ENCODE measurements at regions not wholly inside any gene's neighbourhood (a gene's known extent, or its start where the extent isn't known, plus 50 kb on each side); places are given as distances from the start of the nearest gene placed in this dataset.

- no peak for DNase-seq (ENCODE audit: low read depth)
- no peak overlapping the region for H3K4me3 ChIP-seq (ENCODE audit: low read depth, low read length)
- in situ Hi-C loops (cut with HindIII; ENCODE audit: low sequenced_read_pairs) = no loop called here
- TF ChIP-seq CTCF (IDR thresholded peaks at IDR 0.05; ENCODE audit: low read depth, low read length, missing control alignments) = no peak
These were observed 51.8 kb upstream of the MED9 start for GRCh38 chr17:17425005-17425404.

- no peak overlapping the region for H3K4me3 ChIP-seq (ENCODE audit: low read depth, low read length)
- in situ Hi-C loops (cut with HindIII; ENCODE audit: low sequenced_read_pairs) = no loop called here
- no peak for DNase-seq (ENCODE audit: low read depth)
- TF ChIP-seq CTCF (IDR thresholded peaks at IDR 0.05; ENCODE audit: low read depth, low read length, missing control alignments) = no peak
These were observed 51.2 kb upstream of the MED9 start for GRCh38 chr17:17425591-17425990.

GRCh38 chr17:17426184-17426583, 50.6 kb upstream of the MED9 start:
- H3K4me3 ChIP-seq (ENCODE audit: low read depth, low read length) = no peak overlapping the region
- TF ChIP-seq CTCF (IDR thresholded peaks at IDR 0.05; ENCODE audit: low read depth, low read length, missing control alignments) = no peak
- in situ Hi-C loops (cut with HindIII; ENCODE audit: low sequenced_read_pairs) = no loop called here
- DNase-seq (ENCODE audit: low read depth) = no peak
